Endothelial cell of umbilical vein (primary cell): ENCODE measurements at regions not wholly inside any gene's neighbourhood (a gene's known extent, or its start where the extent isn't known, plus 50 kb on each side); places are given as distances from the start of the nearest gene placed in this dataset.

Source experiments
- BruUV-seq: library from RNA; stranded (reverse); fragments of 400-500 nt; replicated peaks from 2 replicates; lab custom pipeline; 2021; lab: Mats Ljungman, UMichigan
- CTCF ChIA-PET: fragments of 300-600, 350-600 bp; sonication (Branson Sonifier 250); formaldehyde crosslinking; loops from one replicate; lab custom pipeline; 2021; ENCODE audit warnings: antibody characterized with exemption, inconsistent platforms; lab: Charles Lee
- POLR2A ChIA-PET: fragments of 300-600, 350-600 bp; sonication (Branson Sonifier 250); formaldehyde crosslinking; loops from one replicate; lab custom pipeline; 2021; ENCODE audit warnings: antibody characterized with exemption, inconsistent platforms; lab: Charles Lee
- DNase-seq: peaks from one replicate; pipeline ENCODE4 v3.0.0-alpha.2; 2011; ENCODE audit warnings: low read depth, low spot score
- FAIRE-seq: peaks from 2 replicates; lab custom pipeline; 2011; peaks lifted over from hg19 to GRCh38; lab: Jason Lieb, UNC
- H2AFZ ChIP-seq: 2 replicates; pipeline ENCODE4 v1.6.0; 2012; ENCODE audit warnings: low read depth, low read length, control low read depth, inconsistent platforms
- H3K27ac ChIP-seq: 2 replicates; pipeline ENCODE4 v1.5.1; 2011; ENCODE audit warnings: low read depth, mild to moderate bottlenecking, control low read depth, low read length, moderate library complexity; ENCODE audit not compliant: insufficient read depth
- H3K27me3 ChIP-seq, 2 experiments: 2 replicates each; pipeline versions ENCODE4 v1.6.0 to v1.6.1; 2011; ENCODE audit warnings: low read length in 2 of 2, mixed read lengths in 1 of 2; ENCODE audit not compliant: control insufficient read depth in 2 of 2, insufficient read depth in 2 of 2
- H3K36me3 ChIP-seq, 2 experiments: 2 replicates in 1 of 2; 3 replicates in 1 of 2; pipeline ENCODE4 v1.5.1; 2011; ENCODE audit warnings: low read length in 2 of 2, mild to moderate bottlenecking in 1 of 2, moderate library complexity in 1 of 2; ENCODE audit not compliant: control insufficient read depth in 2 of 2, insufficient read depth in 2 of 2; ENCODE audit errors: extremely low read depth in 1 of 2
- H3K4me1 ChIP-seq: 3 replicates; pipeline ENCODE4 v1.5.1; 2011; ENCODE audit warnings: mild to moderate bottlenecking, low read length; ENCODE audit not compliant: control insufficient read depth, insufficient read depth; ENCODE audit errors: extremely low read depth
- H3K4me2 ChIP-seq: 2 replicates; pipeline ENCODE4 v1.6.1; 2011; ENCODE audit warnings: low read length, control low read depth, mixed read lengths; ENCODE audit not compliant: insufficient read depth
- H3K4me3 ChIP-seq, 3 experiments: fragments of 200-600 bp in 1 of 3; sonication (generic), shearing (Covaris generic) in 1 of 3; replicated peaks in 1 of 3; 2 replicates each; pipeline ENCODE4 v1.5.1; 2011 to 2016; ENCODE audit warnings: control low read depth in 3 of 3, low read length in 3 of 3, mild to moderate bottlenecking in 2 of 3, inconsistent platforms in 1 of 3, low read depth in 1 of 3, moderate library complexity in 1 of 3; ENCODE audit not compliant: insufficient read depth in 1 of 3
- H3K79me2 ChIP-seq: 2 replicates; pipeline ENCODE4 v1.6.0; 2012; ENCODE audit warnings: low read length, inconsistent platforms; ENCODE audit not compliant: control insufficient read depth, insufficient read depth
- H3K9ac ChIP-seq: replicated peaks from 2 replicates; pipeline ENCODE3; 2011; ENCODE audit warnings: low read length, control low read depth; ENCODE audit not compliant: insufficient read depth; ENCODE audit errors: extremely low read depth
- H3K9me1 ChIP-seq: replicated peaks from 3 replicates; pipeline ENCODE4 v1.6.0; 2011; ENCODE audit warnings: mild to moderate bottlenecking, low read length; ENCODE audit not compliant: control insufficient read depth, insufficient read depth; ENCODE audit errors: extremely low read depth
- H3K9me3 ChIP-seq: replicated peaks from 2 replicates; pipeline ENCODE4 v1.5.1; 2012; ENCODE audit warnings: low read length, inconsistent platforms; ENCODE audit not compliant: control insufficient read depth, insufficient read depth
- H4K20me1 ChIP-seq: replicated peaks from 2 replicates; pipeline ENCODE3; 2011; ENCODE audit warnings: mild to moderate bottlenecking, low read length; ENCODE audit not compliant: control insufficient read depth, insufficient read depth; ENCODE audit errors: extremely low read depth
- CTCF ChIP-seq, 2 donors: IDR thresholded peaks; 1 replicate in 1 of 2; 2 replicates in 1 of 2; pipeline ENCODE4 v1.5.1; 2011; ENCODE audit warnings: low read length in 2 of 2, mild to moderate bottlenecking in 2 of 2, moderate library complexity in 2 of 2, control low read depth in 1 of 2, inconsistent platforms in 1 of 2, low read depth in 1 of 2; ENCODE audit not compliant: insufficient read depth in 1 of 2; ENCODE audit errors: extremely low read depth in 1 of 2
- EZH2 ChIP-seq: IDR thresholded peaks from 2 replicates; pipeline ENCODE4 v1.6.1; 2012; ENCODE audit warnings: borderline replicate concordance, low read depth, mild to moderate bottlenecking, moderate library complexity, low read length, inconsistent platforms; ENCODE audit not compliant: severe bottlenecking
- FOS ChIP-seq: IDR thresholded peaks from 2 replicates; pipeline ENCODE4 v1.6.1; 2011; ENCODE audit warnings: mild to moderate bottlenecking, low read length, moderate library complexity, borderline replicate concordance; ENCODE audit not compliant: insufficient read depth
- GATA2 ChIP-seq: IDR thresholded peaks from 2 replicates; pipeline ENCODE4 v1.7.0; 2011; ENCODE audit warnings: low read depth, mild to moderate bottlenecking, moderate library complexity, mixed read lengths, low read length; ENCODE audit not compliant: insufficient read length, insufficient read depth
- JUN ChIP-seq: IDR thresholded peaks from 2 replicates; pipeline ENCODE4 v1.6.1; 2011; ENCODE audit warnings: borderline replicate concordance, low read depth; ENCODE audit not compliant: insufficient read length, insufficient read depth
- MAX ChIP-seq: IDR thresholded peaks from 2 replicates; pipeline ENCODE4 v1.6.1; 2011; ENCODE audit not compliant: insufficient read depth, insufficient read length
- MYC ChIP-seq: IDR thresholded peaks from one replicate; pipeline ENCODE4 v1.6.1; 2011; ENCODE audit warnings: mild to moderate bottlenecking, low read depth, low read length
- POLR2A ChIP-seq: IDR thresholded peaks from 2 replicates; pipeline ENCODE4 v1.6.1; 2012; ENCODE audit warnings: low read depth, mild to moderate bottlenecking, control low read depth, low read length
- POLR2AphosphoS5 ChIP-seq: IDR thresholded peaks from 2 replicates; pipeline ENCODE4 v1.6.1; 2012; ENCODE audit warnings: low read depth, mild to moderate bottlenecking, control low read depth, low read length, moderate library complexity; ENCODE audit not compliant: insufficient read depth
- dilution Hi-C: fragments of 300-500 bp; cut with MboI; formaldehyde crosslinking; loops from one replicate; pipeline ENCODE4 v1.15.0; 2019; ENCODE audit warnings: low sequenced_read_pairs; ENCODE audit not compliant: extremely low pct_ligation_motif_present
- intact Hi-C: fragments of 100-400 bp; cut with micrococcal nuclease; formaldehyde crosslinking; loops from one replicate; pipeline ENCODE4 v1.10.0; 2022

- H3K27me3 ChIP-seq, result peaks cover 0 to 4% of the 10 kb centered on the region in 2 experiments
- no peak overlapping the region for H2AFZ ChIP-seq
- no peak for DNase-seq
- H3K9me1 ChIP-seq, result no peaks in the 10 kb centered on the region
- no peaks in the 10 kb centered on the region for H3K9me3 ChIP-seq
- ChIA-PET POLR2A (no interaction called here), CTCF (no interaction called here)
- no peaks in the 10 kb centered on the region for H3K4me1 ChIP-seq
- H3K4me2 ChIP-seq, result no peak overlapping the region
- BruUV-seq, result no TSS peak
- no peaks in the 10 kb centered on the region for H4K20me1 ChIP-seq
- TF ChIP-seq CTCF (IDR thresholded peaks at IDR 0.05; ENCODE audit: extremely low read depth in 1 of 2, insufficient read depth in 1 of 2, low read depth in 1 of 2, low read length in 2 of 2), result no peak
- no peak for TF ChIP-seq JUN
- no peak for TF ChIP-seq MAX
- no peak for TF ChIP-seq EZH2
- TF ChIP-seq FOS, result no peak
- no peak for TF ChIP-seq GATA2
- TF ChIP-seq POLR2AphosphoS5, result no peak
- no peak for TF ChIP-seq MYC
- TF ChIP-seq POLR2A, result no peak
- H3K9ac ChIP-seq, result no peak overlapping the region
- H3K4me3 ChIP-seq, result no peak overlapping the region
- dilution Hi-C loops, result no loop called here
- no peaks in the 10 kb centered on the region for H3K79me2 ChIP-seq
- H3K27ac ChIP-seq, result no peak overlapping the region
- no peaks in the 10 kb centered on the region for H3K36me3 ChIP-seq
- intact Hi-C loops, result no loop called here
- FAIRE-seq, result no peak
Measured at GRCh38 chr15:70336425-70337009, 238.8 kb upstream of the TLE3 start.
